HG03378 (cell line): ENCODE measurements at regions not wholly inside any gene's neighbourhood (a gene's known extent, or its start where the extent isn't known, plus 50 kb on each side); places are given as distances from the start of the nearest gene placed in this dataset.

Source experiments
- ATAC-seq: cut with Tn5 transposase; IDR thresholded peaks from one replicate; pipeline ENCODE4 v1.9.1; 2021; ENCODE audit warnings: mild to moderate bottlenecking, moderate library complexity; ENCODE audit not compliant: unreplicated experiment

DNA sequence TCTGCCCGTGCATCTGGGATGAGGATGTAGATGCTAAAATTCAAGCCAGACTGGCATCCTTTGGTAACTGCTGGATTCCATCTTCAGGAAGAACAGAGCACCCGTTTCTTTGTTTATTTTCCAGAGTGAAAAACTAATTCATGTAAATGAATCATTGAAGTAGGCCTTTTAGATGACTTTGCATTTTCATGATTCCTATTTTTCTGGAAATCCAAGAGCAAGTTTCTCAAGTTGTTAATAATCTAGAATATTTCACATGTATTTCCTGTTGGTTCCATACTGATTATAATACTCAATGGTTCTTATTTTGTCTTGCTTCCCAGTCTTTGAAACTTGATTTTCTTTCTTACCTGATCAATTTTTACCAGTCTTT is 328.4 kb downstream of the LPIN1 start:
- no peak for ATAC-seq

GRCh38 chr2:12075603-12076002 is 329.2 kb downstream of the LPIN1 start:
- ATAC-seq: no peak

DNA sequence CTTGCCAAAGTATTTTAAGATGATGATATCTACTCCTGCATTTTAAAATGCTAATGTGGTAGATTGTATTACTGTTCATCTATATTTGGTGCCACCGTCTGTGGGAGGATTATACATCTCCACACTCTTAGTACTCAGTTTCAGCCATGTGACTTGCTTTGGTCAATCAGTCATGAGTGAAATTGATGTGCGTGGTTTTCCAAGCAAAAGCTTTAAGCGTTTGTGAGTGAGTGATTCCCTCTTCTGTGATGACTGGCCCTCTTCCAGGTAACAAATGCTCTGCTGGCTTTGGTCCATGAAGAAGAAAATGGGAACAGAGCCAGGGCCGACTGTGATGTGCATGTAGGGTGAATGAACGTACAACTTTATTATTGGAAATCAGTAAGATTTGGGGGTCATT is 330.4 kb downstream of the LPIN1 start:
- ATAC-seq: peak; percentile 77

- ATAC-seq: no peak
Observed at GRCh38 chr2:12080360-12080759, 333.9 kb downstream of the LPIN1 start.

GRCh38 chr2:12081481-12082210 is 335.2 kb downstream of the LPIN1 start:
- ATAC-seq: no peak

- ATAC-seq: no peak
Observed at GRCh38 chr2:12083081-12083581, 336.7 kb downstream of the LPIN1 start.

DNA sequence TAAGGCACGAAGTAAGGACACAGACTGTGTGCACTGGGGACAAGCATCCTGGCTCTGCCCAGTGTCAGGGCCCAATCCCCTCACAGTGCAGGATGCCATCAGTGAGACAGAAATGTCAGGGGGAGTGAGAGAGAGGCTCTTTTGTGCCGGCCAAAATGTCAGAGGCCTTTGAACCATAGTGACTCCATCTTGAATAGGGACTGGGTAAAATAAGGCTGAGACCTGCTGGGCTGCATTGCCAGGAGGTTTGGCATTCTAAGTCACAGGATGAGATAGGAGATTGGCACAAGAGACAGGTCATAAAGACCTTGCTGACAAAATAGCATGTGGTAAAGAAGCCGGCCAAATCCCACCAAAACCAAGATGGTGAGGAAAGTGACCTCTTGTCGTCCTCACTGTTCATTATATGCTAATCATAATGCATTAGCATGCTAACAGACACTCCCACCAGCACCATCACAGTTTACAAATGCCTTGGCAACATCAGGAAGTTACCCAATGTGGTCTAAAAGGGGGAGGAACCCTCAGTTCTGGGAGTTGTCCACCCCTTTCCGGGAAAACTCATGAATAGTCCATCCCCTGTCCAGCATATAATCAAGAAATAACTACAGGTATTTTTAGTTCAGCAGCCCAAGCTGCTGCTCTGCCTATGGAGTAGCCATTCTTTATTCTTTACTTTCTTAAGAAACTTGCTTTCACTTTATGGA is 337.4 kb downstream of the LPIN1 start:
- no peak for ATAC-seq

DNA sequence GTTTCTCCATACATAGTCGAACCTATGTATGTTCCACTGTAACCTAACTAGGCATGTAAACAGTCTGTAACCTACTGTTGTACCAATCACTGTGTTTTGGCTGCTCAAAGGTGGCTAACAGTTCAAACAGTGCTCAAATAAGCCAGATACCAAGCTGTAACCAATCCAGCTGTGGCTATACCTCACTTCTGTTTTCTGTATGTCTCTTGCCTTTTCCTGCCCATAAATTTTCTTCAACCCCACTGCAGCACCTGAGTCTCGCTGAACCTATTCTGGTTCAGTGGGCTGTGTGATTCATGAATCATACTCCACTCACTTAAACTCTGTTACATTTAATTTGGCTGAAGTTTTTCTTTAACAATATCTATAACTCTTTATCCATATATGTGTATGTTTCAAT is 340.7 kb downstream of the LPIN1 start:
- ATAC-seq: no peak

- no peak for ATAC-seq
Observed at GRCh38 chr2:12087671-12088380, 341.4 kb downstream of the LPIN1 start.

DNA sequence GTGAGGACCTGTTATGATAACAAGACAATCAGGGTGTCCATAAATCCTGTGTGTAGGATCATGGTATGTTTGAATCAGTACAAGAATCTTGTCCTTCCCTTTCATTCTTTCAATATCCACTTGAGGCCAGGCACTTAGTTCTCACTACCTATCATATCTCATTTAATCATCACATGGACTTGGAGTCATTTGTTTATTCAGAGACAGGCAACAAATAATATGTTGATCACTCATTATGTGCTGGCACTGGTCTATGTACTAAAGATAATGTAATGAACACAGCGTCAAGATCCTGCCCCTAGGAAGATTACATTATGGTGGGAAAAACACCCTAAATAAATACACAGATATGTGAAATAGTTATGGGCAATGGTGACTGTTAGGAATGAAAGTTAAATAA is 342.6 kb downstream of the LPIN1 start:
- ATAC-seq: no peak

DNA sequence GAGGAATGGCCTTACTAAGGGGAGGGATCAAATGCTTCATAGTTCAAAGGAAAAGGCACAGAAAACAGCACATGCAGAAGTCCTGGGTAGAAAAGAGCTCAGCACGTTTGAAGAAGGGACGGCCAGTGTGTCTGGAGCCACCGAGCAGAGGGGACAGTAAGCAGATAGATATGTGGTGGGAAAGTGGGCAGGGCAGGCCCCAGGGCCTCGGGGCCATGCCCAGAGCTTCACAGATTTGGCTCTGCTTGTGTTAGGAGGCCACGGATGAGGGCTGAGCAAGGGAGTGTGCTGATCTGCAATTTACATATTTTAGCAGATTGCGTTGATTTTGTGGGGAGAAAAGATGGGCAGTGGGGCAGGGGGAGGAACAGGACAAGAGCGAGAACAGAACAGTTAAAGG is 343.1 kb downstream of the LPIN1 start:
- no peak for ATAC-seq

GRCh38 chr2:12090072-12090471 is 343.6 kb downstream of the LPIN1 start:
- no peak for ATAC-seq

DNA sequence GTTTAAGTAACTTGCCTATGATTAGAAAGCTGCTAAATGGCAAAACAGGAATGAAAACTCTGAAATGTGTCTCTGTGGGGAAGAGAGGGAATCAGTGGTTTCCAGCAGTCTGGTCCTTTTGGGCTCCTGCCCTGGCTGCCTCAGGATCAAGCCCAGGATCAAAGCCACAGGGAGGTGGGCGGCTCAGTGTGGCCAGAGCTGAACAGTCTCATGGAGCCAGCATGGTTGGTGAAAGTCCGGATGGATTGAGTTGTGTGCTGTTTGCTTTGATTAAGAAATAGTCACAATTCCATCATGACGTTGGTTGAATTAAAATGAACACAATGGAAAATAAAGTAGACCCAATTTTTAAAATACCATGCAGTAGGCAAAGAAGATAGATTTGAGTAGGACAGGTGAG is 344.2 kb downstream of the LPIN1 start:
- no peak for ATAC-seq

GRCh38 chr2:12091201-12091806 is 344.9 kb downstream of the LPIN1 start:
- ATAC-seq: no peak

DNA sequence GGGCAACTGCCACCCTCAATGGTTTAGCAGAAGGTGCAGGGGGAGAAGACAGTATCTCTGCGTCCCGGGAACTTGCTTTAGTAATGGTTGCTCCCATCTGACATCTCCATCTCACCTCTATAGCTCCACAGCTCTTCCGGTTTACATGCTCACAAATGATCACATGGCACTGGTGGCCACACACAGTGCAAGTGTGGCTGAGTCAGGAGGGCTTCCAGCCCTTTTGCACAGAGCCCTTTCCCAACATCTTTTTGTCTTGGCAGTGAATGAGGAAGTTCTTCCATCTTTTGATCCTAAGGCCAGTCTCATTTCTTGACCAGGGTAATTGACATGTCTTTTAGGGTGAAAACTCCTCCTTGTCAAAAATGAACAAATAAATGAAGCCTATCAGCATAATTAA is 347.7 kb downstream of the LPIN1 start:
- no peak for ATAC-seq

DNA sequence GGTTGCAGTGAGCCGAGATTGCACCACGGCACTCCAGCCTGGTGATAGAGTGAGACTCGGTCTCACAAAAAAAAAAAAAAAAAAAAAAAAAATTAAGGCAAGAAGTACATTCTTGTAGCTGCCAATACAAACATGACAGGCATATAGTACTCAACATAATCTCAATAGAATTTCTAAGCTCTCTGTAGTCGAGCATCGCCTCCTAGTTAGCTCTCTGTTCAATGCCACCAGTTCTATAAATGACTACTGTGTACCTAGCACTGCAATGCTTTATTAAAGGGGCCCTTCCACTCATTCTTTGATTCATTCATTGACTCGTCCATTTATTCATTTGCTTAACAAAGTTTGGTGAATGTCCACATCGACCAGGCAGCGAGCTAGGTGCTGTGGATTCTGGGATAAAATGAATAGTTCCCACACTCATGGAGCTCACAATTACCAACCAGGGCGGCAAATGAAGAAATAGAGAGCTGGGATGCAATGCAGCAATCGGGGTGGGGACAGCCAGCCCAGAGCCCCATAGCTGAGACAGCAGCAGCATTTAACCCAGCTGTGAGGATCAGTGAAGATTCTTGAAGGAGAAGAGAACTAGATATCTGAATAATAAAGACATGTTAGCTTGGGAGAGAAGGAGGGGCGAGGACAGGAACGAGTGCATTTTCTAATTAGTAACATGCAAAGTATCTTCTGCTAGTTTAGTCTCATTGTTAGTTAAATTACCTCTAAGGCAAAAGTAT is 349.8 kb downstream of the LPIN1 start:
- ATAC-seq: no peak

- ATAC-seq: no peak
Observed at GRCh38 chr2:12096788-12097449, 350.5 kb downstream of the LPIN1 start.

- ATAC-seq: no peak
Observed at GRCh38 chr2:12097859-12098258, 351.4 kb downstream of the LPIN1 start.

DNA sequence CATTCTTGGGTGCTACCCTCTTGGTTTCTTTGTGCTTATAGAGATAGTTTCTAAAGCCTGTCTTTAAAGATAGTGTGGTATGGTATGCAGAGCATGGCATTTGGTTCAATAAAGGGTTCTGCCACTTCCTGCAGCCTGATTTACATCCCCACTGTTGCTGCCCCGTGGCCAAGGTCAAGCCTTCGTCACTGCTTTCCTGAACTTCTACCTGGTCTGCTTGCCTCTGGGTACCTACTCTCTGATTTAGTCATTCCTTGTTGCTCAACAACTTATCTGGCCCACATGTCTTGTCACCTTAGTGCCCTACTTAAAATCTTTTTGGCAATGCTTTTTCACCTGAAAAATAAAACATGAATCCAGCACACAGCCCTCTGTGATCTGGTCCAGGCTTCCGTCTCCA is 352.9 kb downstream of the LPIN1 start:
- ATAC-seq: no peak

- no peak for ATAC-seq
Observed at GRCh38 chr2:12102679-12103078, 356.2 kb downstream of the LPIN1 start.
